DOHH2 (cell line): ENCODE measurements at regions not wholly inside any gene's neighbourhood (a gene's known extent, or its start where the extent isn't known, plus 50 kb on each side); places are given as distances from the start of the nearest gene placed in this dataset.

Experiments
- H3F3A ChIP-seq: fragments of 200-600 bp; sonication (generic), shearing (Covaris generic); 2 replicates; pipeline ENCODE4 v1.6.0; 2016; ENCODE audit warnings: antibody characterized with exemption, mild to moderate bottlenecking; ENCODE audit not compliant: control insufficient read depth, insufficient read depth
- H3K27ac ChIP-seq: fragments of 200-600 bp; sonication (generic); 2 replicates; pipeline ENCODE4 v1.5.1; 2014; ENCODE audit warnings: low read depth, mild to moderate bottlenecking, low read length, moderate library complexity
- H3K27me3 ChIP-seq: fragments of 200-600 bp; sonication (generic); 2 replicates; pipeline ENCODE4 v1.6.1; 2014; ENCODE audit warnings: mild to moderate bottlenecking, low read length, mixed read lengths; ENCODE audit not compliant: control insufficient read depth
- H3K36me3 ChIP-seq: fragments of 200-600 bp; sonication (generic); 2 replicates; pipeline ENCODE4 v1.6.1; 2014; ENCODE audit warnings: mild to moderate bottlenecking, low read length, moderate library complexity, mixed read lengths; ENCODE audit not compliant: control insufficient read depth
- H3K4me1 ChIP-seq: fragments of 200-600 bp; sonication (generic); 2 replicates; pipeline ENCODE4 v1.6.1; 2014; ENCODE audit warnings: mild to moderate bottlenecking, low read length, mixed read lengths; ENCODE audit not compliant: control insufficient read depth
- H3K4me2 ChIP-seq: fragments of 200-600 bp; sonication (generic); 2 replicates; pipeline ENCODE4 v1.6.0; 2014; ENCODE audit warnings: mild to moderate bottlenecking, low read length, moderate library complexity
- H3K4me3 ChIP-seq: fragments of 200-600 bp; sonication (generic); 2 replicates; pipeline ENCODE4 v1.5.1; 2014; ENCODE audit warnings: mild to moderate bottlenecking, low read length, mixed read lengths
- H3K79me2 ChIP-seq: fragments of 200-600 bp; sonication (generic); 2 replicates; pipeline ENCODE4 v1.6.1; 2014; ENCODE audit warnings: mild to moderate bottlenecking, low read length, mixed read lengths; ENCODE audit not compliant: control insufficient read depth
- H3K9me2 ChIP-seq: fragments of 200-600 bp; sonication (generic); replicated peaks from 2 replicates; pipeline ENCODE4 v1.6.1; 2014; ENCODE audit warnings: mild to moderate bottlenecking, low read length, mixed read lengths; ENCODE audit not compliant: control insufficient read depth
- H3K9me3 ChIP-seq: fragments of 200-600 bp; sonication (generic); 2 replicates; pipeline ENCODE4 v1.6.1; 2014; ENCODE audit warnings: antibody characterized with exemption, low read length, mixed read lengths; ENCODE audit not compliant: control insufficient read depth, insufficient read depth
- H4K20me1 ChIP-seq: fragments of 200-600 bp; sonication (generic); 2 replicates; pipeline ENCODE4 v1.6.0; 2014; ENCODE audit warnings: low read depth, mild to moderate bottlenecking, antibody characterized with exemption, low read length, moderate library complexity; ENCODE audit not compliant: control insufficient read depth, insufficient read depth
- CTCF ChIP-seq: fragments of 200-600 bp; sonication (generic); IDR thresholded peaks from one replicate; pipeline ENCODE4 v1.5.1; 2014; ENCODE audit warnings: antibody characterized with exemption, mild to moderate bottlenecking, low read depth, low read length; ENCODE audit not compliant: poor library complexity, severe bottlenecking
- EZH2phosphoT487 ChIP-seq: fragments of 200-600 bp; sonication (generic); IDR thresholded peaks from 2 replicates; pipeline ENCODE4 v1.6.1; 2017; ENCODE audit warnings: borderline replicate concordance, mild to moderate bottlenecking, antibody characterized with exemption, low read length, moderate library complexity, mixed read lengths

GRCh38 chr16:13300066-13300840 lies 398.9 kb downstream of the SHISA9 start:
- TF ChIP-seq EZH2phosphoT487, result no peak
- TF ChIP-seq CTCF, result no peak
- Histone ChIP-seq H3K27ac (no peak overlapping the region), H4K20me1 (no peaks in the 10 kb centered on the region), H3K4me2 (no peak overlapping the region), H3K4me1 (peaks cover 21% of the 10 kb centered on the region), H3K36me3 (no peaks in the 10 kb centered on the region), H3K9me3 (no peaks in the 10 kb centered on the region), H3F3A (no peaks in the 10 kb centered on the region), H3K27me3 (no peaks in the 10 kb centered on the region), H3K4me3 (no peak overlapping the region), H3K9me2 (no peaks in the 10 kb centered on the region), H3K79me2 (no peaks in the 10 kb centered on the region)

GRCh38 chr16:13305019-13305755 lies 403.8 kb downstream of the SHISA9 start:
- H3K4me2 ChIP-seq, result no peak overlapping the region
- no peaks in the 10 kb centered on the region for H3F3A ChIP-seq
- no peak overlapping the region for H3K27ac ChIP-seq
- no peaks in the 10 kb centered on the region for H3K79me2 ChIP-seq
- H3K36me3 ChIP-seq, result no peaks in the 10 kb centered on the region
- TF ChIP-seq EZH2phosphoT487 (no peak), CTCF (no peak)
- H4K20me1 ChIP-seq, result no peaks in the 10 kb centered on the region
- H3K4me3 ChIP-seq, result no peak overlapping the region
- no peaks in the 10 kb centered on the region for H3K9me2 ChIP-seq
- peaks cover 36% of the 10 kb centered on the region for H3K4me1 ChIP-seq
- H3K27me3 ChIP-seq, result no peaks in the 10 kb centered on the region
- no peaks in the 10 kb centered on the region for H3K9me3 ChIP-seq

GRCh38 chr16:13306161-13306995 lies 405.0 kb downstream of the SHISA9 start:
- no peak for TF ChIP-seq EZH2phosphoT487
- TF ChIP-seq CTCF, result no peak
- Histone ChIP-seq H3K27ac (no peak overlapping the region), H3K9me3 (no peaks in the 10 kb centered on the region), H3K36me3 (no peaks in the 10 kb centered on the region), H3F3A (no peaks in the 10 kb centered on the region), H3K27me3 (no peaks in the 10 kb centered on the region), H3K4me2 (no peak overlapping the region), H3K4me3 (no peak overlapping the region), H3K9me2 (no peaks in the 10 kb centered on the region), H4K20me1 (no peaks in the 10 kb centered on the region), H3K4me1 (peaks cover 36% of the 10 kb centered on the region), H3K79me2 (no peaks in the 10 kb centered on the region)
